Glutamatergic neuron (in vitro differentiated cells): ENCODE measurements at regions not wholly inside any gene's neighbourhood (a gene's known extent, or its start where the extent isn't known, plus 50 kb on each side); places are given as distances from the start of the nearest gene placed in this dataset.

ENCODE experiments used
- DNase-seq: peaks from one replicate; pipeline ENCODE4 v3.0.0; 2022
- H3K27ac Mint-ChIP-seq: one replicate; pipeline ENCODE4 v1.8.0; 2020; ENCODE audit warnings: mild to moderate bottlenecking, mixed read lengths, inconsistent platforms; ENCODE audit not compliant: unreplicated experiment
- H3K27me3 Mint-ChIP-seq: one replicate; pipeline ENCODE4 v1.8.0; 2020; ENCODE audit warnings: mild to moderate bottlenecking, moderate library complexity, mixed read lengths, inconsistent platforms; ENCODE audit not compliant: unreplicated experiment
- H3K36me3 Mint-ChIP-seq: one replicate; pipeline ENCODE4 v1.8.0; 2020; ENCODE audit warnings: mild to moderate bottlenecking, mixed read lengths, inconsistent platforms; ENCODE audit not compliant: unreplicated experiment
- H3K4me1 Mint-ChIP-seq: one replicate; pipeline ENCODE4 v1.8.0; 2020; ENCODE audit warnings: mild to moderate bottlenecking, low read depth, mixed read lengths, inconsistent platforms; ENCODE audit not compliant: unreplicated experiment
- H3K4me3 Mint-ChIP-seq: one replicate; pipeline ENCODE4 v1.8.0; 2020; ENCODE audit warnings: mild to moderate bottlenecking, mixed read lengths, inconsistent platforms; ENCODE audit not compliant: unreplicated experiment
- H3K9me3 Mint-ChIP-seq: one replicate; pipeline ENCODE4 v1.8.0; 2020; ENCODE audit warnings: mild to moderate bottlenecking, moderate library complexity, mixed read lengths, inconsistent platforms; ENCODE audit not compliant: unreplicated experiment
- TF ChIP-seq, protein P1 (sequence below): fragments of 200-600 bp; sonication (generic); IDR thresholded peaks from one replicate; pipeline ENCODE4 v1.5.0; 2021; ENCODE audit not compliant: partially characterized antibody, unreplicated experiment

DNA sequence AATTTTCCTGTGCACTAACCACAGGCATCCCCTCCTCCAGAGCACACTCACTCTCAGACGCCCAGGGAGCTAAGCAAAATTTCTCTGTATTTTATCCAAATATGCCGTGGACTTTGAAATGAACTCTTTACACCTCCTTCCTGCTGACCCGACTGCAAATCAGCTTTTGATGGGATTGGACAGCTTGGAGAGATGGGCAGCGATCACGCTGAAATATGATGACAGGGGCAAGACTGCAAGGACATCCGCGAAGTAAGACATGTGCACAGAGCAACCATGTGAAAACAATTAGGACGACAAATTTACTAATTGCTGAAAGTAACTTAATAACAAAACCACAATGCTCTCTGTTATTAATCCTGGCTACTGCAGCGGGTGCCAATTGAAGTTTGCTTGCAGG lies 64.6 kb upstream of the CLDN14 start:
- Mint-ChIP-seq H3K4me1 (peaks cover 6% of the 10 kb centered on the region), H3K9me3 (no peaks in the 10 kb centered on the region), H3K4me3 (no peak overlapping the region), H3K27me3 (peaks cover 3% of the 10 kb centered on the region), H3K27ac (no peak overlapping the region), H3K36me3 (no peaks in the 10 kb centered on the region)
- no peak for DNase-seq
- TF ChIP-seq, protein P1, sequence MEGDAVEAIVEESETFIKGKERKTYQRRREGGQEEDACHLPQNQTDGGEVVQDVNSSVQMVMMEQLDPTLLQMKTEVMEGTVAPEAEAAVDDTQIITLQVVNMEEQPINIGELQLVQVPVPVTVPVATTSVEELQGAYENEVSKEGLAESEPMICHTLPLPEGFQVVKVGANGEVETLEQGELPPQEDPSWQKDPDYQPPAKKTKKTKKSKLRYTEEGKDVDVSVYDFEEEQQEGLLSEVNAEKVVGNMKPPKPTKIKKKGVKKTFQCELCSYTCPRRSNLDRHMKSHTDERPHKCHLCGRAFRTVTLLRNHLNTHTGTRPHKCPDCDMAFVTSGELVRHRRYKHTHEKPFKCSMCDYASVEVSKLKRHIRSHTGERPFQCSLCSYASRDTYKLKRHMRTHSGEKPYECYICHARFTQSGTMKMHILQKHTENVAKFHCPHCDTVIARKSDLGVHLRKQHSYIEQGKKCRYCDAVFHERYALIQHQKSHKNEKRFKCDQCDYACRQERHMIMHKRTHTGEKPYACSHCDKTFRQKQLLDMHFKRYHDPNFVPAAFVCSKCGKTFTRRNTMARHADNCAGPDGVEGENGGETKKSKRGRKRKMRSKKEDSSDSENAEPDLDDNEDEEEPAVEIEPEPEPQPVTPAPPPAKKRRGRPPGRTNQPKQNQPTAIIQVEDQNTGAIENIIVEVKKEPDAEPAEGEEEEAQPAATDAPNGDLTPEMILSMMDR = no peak

DNA sequence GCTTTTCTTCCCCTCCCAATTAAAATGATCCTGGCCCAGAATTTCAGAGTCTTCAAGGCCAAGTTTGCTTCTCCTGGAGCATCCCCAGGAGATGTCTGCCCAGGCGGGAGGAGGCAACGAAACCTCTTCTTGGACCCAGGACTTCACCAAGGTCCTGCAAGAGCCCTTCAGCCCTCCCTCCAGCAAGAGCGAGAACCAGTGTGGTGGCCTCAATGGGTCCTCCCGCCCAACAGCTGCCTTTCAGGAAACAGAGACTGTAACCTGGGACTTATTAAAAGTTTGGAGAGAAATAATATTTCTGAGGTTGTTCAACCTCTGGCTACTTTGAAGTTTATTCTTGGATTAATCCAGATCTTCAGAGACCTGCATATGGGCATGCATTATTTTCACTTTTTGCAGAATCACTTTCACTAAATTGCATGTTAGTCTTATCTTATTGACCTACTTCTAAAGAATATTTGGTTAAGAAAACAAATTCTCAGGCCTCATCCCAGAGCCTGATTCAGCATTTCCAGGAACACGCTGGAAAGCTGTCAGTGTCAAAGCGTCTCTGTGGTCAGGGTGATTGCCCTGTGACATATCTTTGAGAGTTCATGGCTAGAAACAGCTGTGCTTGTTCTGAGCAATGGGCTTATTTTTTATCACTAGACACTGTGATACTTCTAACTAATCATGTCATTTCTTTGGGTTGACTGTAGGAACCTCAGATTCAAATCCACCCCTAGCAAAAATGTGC lies 66.0 kb upstream of the CLDN14 start:
- Mint-ChIP-seq H3K27me3 (peaks cover 3% of the 10 kb centered on the region), H3K9me3 (no peaks in the 10 kb centered on the region), H3K36me3 (no peaks in the 10 kb centered on the region), H3K4me3 (no peak overlapping the region), H3K4me1 (peaks cover 6% of the 10 kb centered on the region), H3K27ac (no peak overlapping the region)
- TF ChIP-seq, protein P1 = no peak
- no peak for DNase-seq

DNA sequence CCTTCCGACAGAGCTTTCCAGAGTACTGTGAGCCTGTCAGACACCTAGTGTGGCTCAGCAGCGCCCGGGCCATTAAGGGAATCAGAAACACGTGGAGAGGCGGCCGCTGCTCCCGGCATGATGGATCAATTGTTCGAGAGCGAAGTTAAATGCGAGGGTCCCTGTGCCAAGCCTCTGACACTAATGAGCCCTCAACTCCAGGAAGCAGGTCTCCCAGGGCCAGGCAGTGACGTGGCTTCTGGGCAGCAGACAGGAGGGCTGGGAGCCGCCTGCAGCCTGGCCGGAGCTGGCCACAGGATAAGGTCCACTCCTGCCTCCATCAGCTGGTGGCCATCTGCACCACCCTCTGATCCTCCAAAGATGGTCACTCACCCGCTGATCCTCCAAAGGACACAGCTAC lies 67.5 kb upstream of the CLDN14 start:
- peaks cover 3% of the 10 kb centered on the region for H3K27me3 Mint-ChIP-seq
- DNase-seq = no peak

DNA sequence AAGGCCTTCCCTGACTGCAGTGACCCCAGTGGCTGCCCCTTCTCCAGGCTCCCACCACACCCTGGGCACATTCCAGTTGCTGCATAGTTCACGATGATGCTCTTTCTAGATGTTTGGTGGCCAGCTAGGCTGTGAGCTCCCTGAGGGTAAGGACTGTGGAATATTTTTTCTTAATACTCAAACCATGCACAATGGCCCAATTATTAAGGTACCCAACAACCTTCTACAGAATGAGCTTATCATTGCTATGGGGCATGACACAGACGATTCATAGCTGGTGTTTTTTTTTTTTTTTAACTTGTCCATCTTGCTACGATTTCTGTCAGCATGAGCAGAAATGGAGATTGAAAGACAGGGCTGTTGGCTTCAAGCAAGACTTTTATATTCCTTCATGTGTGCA lies 68.9 kb upstream of the CLDN14 start:
- Mint-ChIP-seq H3K9me3 (no peaks in the 10 kb centered on the region), H3K36me3 (no peaks in the 10 kb centered on the region), H3K4me1 (peaks cover 9% of the 10 kb centered on the region), H3K4me3 (no peak overlapping the region), H3K27me3 (peaks cover 3% of the 10 kb centered on the region), H3K27ac (no peak overlapping the region)
- TF ChIP-seq, protein P1 = no peak
- no peak for DNase-seq

More for the DNA sequence above, 67.5 kb upstream of the CLDN14 start:
- H3K27ac Mint-ChIP-seq = no peak overlapping the region
- H3K9me3 Mint-ChIP-seq = no peaks in the 10 kb centered on the region
- TF ChIP-seq, protein P1 = no peak
- peaks cover 9% of the 10 kb centered on the region for H3K4me1 Mint-ChIP-seq
- H3K4me3 Mint-ChIP-seq = no peak overlapping the region
- no peaks in the 10 kb centered on the region for H3K36me3 Mint-ChIP-seq

DNA sequence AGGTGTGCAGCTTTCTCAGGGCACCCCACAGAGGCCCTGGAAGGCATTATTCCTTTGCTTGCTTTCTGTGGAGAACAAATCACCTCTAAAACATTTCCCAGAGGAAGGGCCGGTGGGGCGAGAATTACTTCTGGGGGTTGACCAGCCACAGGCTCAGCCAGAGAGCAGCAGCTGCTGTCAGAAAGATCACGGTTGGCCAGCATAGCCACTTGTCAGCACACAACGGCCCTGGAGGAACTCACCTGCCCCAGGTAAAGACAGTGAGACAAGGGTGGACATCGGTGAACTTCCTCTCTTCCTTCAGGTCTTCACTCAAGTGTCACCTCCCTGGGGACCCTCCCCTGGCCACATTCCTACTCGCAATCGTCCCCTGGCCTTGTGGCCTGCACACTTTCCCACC lies 69.5 kb upstream of the CLDN14 start:
- Mint-ChIP-seq H3K27ac (no peak overlapping the region), H3K36me3 (no peaks in the 10 kb centered on the region), H3K4me3 (no peak overlapping the region), H3K9me3 (no peaks in the 10 kb centered on the region), H3K27me3 (peaks cover 3% of the 10 kb centered on the region), H3K4me1 (peaks cover 7% of the 10 kb centered on the region)
- DNase-seq = no peak
- TF ChIP-seq, protein P1 = no peak
